Tibial nerve (tissue), 4 donors: ENCODE measurements at regions not wholly inside any gene's neighbourhood (a gene's known extent, or its start where the extent isn't known, plus 50 kb on each side); places are given as distances from the start of the nearest gene placed in this dataset.

Source experiments
- DNase-seq, 2 donors: peaks; one replicate each; pipeline ENCODE4 v3.0.0-alpha.2; 2019; ENCODE audit warnings: low spot score in 2 of 2
- H3K27ac ChIP-seq, 4 donors: fragments of 200-600 bp; sonication (generic) in 3 of 4; one replicate each; pipeline ENCODE4 v1.5.1; 2017 to 2019; ENCODE audit warnings: mild to moderate bottlenecking in 1 of 4
- H3K27me3 ChIP-seq, 2 donors: fragments of 200-600 bp; sonication (generic) in 1 of 2; one replicate each; pipeline versions ENCODE4 v1.5.1 to v1.6.0; 2017 to 2019
- H3K36me3 ChIP-seq, 3 donors: fragments of 200-600 bp; sonication (generic); one replicate each; pipeline ENCODE4 v1.5.1; 2018 to 2019
- H3K4me1 ChIP-seq, 4 donors: fragments of 200-600 bp; sonication (generic) in 3 of 4; one replicate each; pipeline ENCODE4 v1.5.1; 2017 to 2019
- H3K4me3 ChIP-seq, 4 donors: fragments of 200-600 bp; sonication (generic) in 3 of 4; one replicate each; pipeline ENCODE4 v1.5.1; 2017 to 2019; ENCODE audit warnings: mild to moderate bottlenecking in 1 of 4, moderate library complexity in 1 of 4
- H3K9me3 ChIP-seq, 4 donors: fragments of 200-600 bp; sonication (generic) in 3 of 4; one replicate each; pipeline ENCODE4 v1.5.1; 2017 to 2019
- EP300 ChIP-seq, 2 donors: sonication (generic); formaldehyde crosslinking; IDR thresholded peaks; one replicate each; pipeline ENCODE4 v1.6.1; 2017; ENCODE audit warnings: antibody characterized with exemption in 2 of 2, mild to moderate bottlenecking in 1 of 2
- POLR2A ChIP-seq, 2 donors: fragments of 450-650 bp; IDR thresholded peaks; one replicate each; pipeline ENCODE4 v1.6.1; 2017; ENCODE audit warnings: antibody characterized with exemption in 2 of 2, mild to moderate bottlenecking in 2 of 2, moderate library complexity in 2 of 2
- whole genome bisulfite sequencing, 2 donors: methylation state at CpG; one replicate each; pipeline ENCODE4 v1.1.5; 2018; 5-methylcytosine and 5-hydroxymethylcytosine counted together
- TF ChIP-seq, protein P1 (sequence below), 5 experiments: fragments of 200-600 bp in 3 of 5; fragments of 450-650 bp in 2 of 5; sonication (generic) in 3 of 5; IDR thresholded peaks; one replicate each; pipeline ENCODE4 v1.5.1; 2016 to 2019; ENCODE audit warnings: antibody characterized with exemption in 5 of 5, mild to moderate bottlenecking in 3 of 5, moderate library complexity in 2 of 5

DNA sequence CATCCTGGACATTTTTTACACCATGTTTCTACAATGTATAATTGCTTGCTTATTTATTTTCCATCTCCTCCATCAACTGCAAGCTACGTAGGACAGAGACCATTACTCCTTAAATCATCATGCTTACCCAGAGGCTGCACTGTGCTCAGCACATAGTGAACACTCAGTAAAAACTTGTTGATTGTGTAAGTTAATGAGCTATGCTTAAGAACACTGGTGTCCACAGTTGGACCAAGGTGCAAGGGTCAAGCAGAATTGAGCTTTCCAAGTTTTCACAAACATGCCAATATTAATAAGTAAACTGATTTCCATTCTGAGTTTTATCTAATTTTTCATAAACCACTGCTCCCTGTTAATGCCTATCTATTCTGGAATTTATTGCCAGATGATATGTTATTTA is 464.2 kb upstream of the TCF4 start:
- no peak for DNase-seq
- 97% methylated on average over 1 of the region's 1 CpG for WGBS, 2 donors
- Histone ChIP-seq H3K4me1 (no peaks in the 10 kb centered on the region), H3K4me3 (no peak overlapping the region), H3K36me3 (no peaks in the 10 kb centered on the region), H3K9me3 (peaks cover 0 to 25% (median 5%) of the 10 kb centered on the region in 4 donors), H3K27me3 (no peaks in the 10 kb centered on the region), H3K27ac (no peak overlapping the region)
- TF ChIP-seq POLR2A (IDR thresholded peaks at IDR 0.05) (no peak), EP300 (IDR thresholded peaks at IDR 0.05) (no peak)
- TF ChIP-seq, protein P1, sequence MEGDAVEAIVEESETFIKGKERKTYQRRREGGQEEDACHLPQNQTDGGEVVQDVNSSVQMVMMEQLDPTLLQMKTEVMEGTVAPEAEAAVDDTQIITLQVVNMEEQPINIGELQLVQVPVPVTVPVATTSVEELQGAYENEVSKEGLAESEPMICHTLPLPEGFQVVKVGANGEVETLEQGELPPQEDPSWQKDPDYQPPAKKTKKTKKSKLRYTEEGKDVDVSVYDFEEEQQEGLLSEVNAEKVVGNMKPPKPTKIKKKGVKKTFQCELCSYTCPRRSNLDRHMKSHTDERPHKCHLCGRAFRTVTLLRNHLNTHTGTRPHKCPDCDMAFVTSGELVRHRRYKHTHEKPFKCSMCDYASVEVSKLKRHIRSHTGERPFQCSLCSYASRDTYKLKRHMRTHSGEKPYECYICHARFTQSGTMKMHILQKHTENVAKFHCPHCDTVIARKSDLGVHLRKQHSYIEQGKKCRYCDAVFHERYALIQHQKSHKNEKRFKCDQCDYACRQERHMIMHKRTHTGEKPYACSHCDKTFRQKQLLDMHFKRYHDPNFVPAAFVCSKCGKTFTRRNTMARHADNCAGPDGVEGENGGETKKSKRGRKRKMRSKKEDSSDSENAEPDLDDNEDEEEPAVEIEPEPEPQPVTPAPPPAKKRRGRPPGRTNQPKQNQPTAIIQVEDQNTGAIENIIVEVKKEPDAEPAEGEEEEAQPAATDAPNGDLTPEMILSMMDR (IDR thresholded peaks at IDR 0.05): no peak

DNA sequence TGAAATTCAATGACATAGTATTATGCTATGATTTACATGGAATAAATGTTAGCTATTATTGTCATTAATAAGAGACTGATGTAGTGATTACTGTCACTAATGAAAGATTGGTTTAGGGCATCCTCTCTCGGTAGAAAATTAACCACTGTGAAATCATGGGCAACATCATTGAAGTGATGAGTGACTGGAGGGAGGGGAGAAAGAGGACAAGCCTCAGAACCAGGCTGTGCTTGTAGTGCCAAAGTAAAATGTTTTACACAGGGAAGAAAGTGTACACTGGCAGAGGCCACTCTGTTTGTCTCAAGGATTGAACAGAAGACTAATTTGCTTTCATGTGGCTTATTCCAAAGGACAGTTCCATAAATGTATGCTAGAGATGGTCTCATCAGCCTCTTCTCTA is 456.2 kb upstream of the TCF4 start:
- Histone ChIP-seq H3K4me1 (peaks cover 0 to 18% (median 0%) of the 10 kb centered on the region in 4 donors), H3K27ac (peak overlapping the region in 1 of 4 donors; percentile 5), H3K27me3 (no peaks in the 10 kb centered on the region), H3K4me3 (no peak overlapping the region), H3K36me3 (no peaks in the 10 kb centered on the region), H3K9me3 (peaks cover 0 to 25% (median 5%) of the 10 kb centered on the region in 4 donors)
- WGBS, 2 donors: 40 to 62% methylated on average over 1 of the region's 1 CpG
- DNase-seq: no peak
- TF ChIP-seq POLR2A (IDR thresholded peaks at IDR 0.05): no peak
- TF ChIP-seq, protein P1 (IDR thresholded peaks at IDR 0.05): no peak
- TF ChIP-seq EP300 (IDR thresholded peaks at IDR 0.05): no peak

DNA sequence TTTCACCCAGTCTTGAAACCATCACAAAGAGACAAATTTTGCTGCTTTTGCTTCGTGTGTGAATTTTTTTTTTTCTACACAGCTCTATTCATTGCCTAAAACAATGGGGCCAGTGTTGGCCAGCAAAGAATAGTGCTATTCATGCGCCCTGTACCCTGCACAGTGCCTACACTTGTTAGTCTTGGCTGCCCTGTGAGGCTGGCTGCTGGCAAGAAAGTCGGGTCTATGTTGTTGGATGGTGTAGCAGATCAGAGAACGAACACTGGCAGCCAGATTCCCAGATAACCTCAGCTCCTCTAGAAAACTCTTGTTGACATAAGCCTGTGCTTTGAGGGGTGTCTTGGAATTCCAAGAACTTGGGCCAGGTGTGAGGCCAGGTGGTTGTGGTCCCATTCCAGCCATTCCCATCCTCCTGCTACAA is 455.7 kb upstream of the TCF4 start:
- no peaks in the 10 kb centered on the region for H3K27me3 ChIP-seq
- no peaks in the 10 kb centered on the region for H3K36me3 ChIP-seq
- peaks cover 0 to 19% (median 5%) of the 10 kb centered on the region in 4 donors for H3K9me3 ChIP-seq
- TF ChIP-seq EP300 (IDR thresholded peaks at IDR 0.05) (peak in 1 of 2 donors; percentile 70), POLR2A (IDR thresholded peaks at IDR 0.05) (no peak)
- TF ChIP-seq, protein P1 (IDR thresholded peaks at IDR 0.05): no peak
- 24 to 37% methylated on average over 4 of the region's 4 CpGs for WGBS, 2 donors
- H3K4me1 ChIP-seq: peaks cover 0 to 18% (median 0%) of the 10 kb centered on the region in 4 donors
- peak in 1 of 2 donors; percentile 53 for DNase-seq
- H3K27ac ChIP-seq: peak overlapping the region in 2 of 4 donors; percentile 5 to 14
- no peak overlapping the region for H3K4me3 ChIP-seq

DNA sequence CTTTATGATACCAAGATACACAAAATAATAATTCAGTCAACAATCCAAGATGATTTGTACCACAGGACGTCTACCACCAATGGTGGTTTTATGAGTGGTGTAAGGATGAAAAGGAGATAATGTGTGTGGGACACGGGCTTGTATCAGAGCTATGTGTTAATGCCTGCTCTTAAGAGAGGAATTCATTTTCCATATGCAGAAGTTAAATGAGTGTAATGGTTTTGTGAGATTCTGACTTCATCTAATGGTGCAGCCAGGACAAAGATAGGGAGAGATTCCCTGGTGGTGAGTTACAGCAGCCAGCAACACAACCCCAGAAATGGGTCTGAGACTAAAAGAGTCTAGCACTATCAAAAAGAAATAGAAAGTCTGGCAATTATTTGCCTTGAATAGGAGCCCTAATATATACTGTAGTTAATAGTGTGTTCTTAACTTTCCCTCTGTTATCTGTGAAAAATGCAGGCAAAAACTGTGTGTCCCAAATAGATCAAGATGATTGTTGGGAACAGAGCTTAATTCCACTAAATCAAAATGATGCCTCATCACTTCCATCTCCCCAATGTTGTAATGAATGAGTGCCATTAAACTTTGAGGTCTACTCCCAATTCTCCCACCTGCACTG is 455.0 kb upstream of the TCF4 start:
- Histone ChIP-seq H3K27me3 (no peaks in the 10 kb centered on the region), H3K4me1 (peaks cover 0 to 18% (median 0%) of the 10 kb centered on the region in 4 donors), H3K4me3 (no peak overlapping the region), H3K9me3 (peaks cover 0 to 13% (median 2%) of the 10 kb centered on the region in 4 donors), H3K27ac (peak overlapping the region in 1 of 4 donors; percentile 14), H3K36me3 (no peaks in the 10 kb centered on the region)
- 53 to 67% methylated on average over 2 of the region's 2 CpGs for WGBS, 2 donors
- no peak for TF ChIP-seq EP300 (IDR thresholded peaks at IDR 0.05)
- TF ChIP-seq, protein P1 (IDR thresholded peaks at IDR 0.05): no peak
- no peak for TF ChIP-seq POLR2A (IDR thresholded peaks at IDR 0.05)
- DNase-seq: no peak

DNA sequence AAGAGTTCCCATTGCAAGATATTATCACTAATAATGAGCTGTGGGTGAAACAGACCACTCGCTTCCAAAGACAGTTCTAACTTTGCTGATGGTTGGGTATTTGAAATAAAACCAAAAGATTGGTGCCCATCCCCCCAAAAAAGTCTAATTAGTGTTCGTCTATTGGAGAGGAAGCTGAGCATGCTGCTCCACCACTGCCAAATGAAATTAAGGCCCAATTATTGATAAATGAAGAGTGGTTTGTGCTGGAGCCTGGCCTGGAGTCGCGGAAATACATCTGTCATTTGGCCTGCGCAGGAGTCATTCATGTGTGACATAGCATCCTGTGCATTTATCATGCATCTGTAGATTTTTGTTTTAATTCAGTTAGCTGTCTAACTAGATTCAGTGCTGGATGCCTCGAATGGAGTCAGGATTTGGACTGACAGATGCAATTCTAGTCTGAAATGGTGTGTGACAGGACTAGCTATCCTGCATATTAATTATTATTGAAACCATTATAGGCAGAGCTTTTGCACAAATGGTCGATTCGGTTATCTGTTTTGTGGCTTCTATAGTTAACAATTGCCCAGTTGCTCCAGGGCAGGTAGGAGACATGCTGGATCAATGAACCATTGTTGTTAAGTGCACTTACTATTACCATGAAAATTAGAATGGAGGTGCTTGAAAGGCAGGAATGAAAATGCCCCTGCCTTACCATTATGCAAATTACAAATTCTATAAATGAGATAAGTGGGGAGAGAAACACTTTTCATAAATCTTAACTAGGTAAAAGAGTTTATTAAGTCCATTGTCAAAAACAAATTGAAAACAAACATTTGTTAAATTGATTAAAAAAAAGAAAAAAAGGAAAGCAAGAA is 450.4 kb upstream of the TCF4 start:
- no peak for DNase-seq
- Histone ChIP-seq H3K9me3 (peaks cover 0 to 2% (median 0%) of the 10 kb centered on the region in 4 donors), H3K27ac (no peak overlapping the region), H3K4me3 (no peak overlapping the region), H3K27me3 (no peaks in the 10 kb centered on the region), H3K36me3 (no peaks in the 10 kb centered on the region), H3K4me1 (peaks cover 0 to 7% (median 0%) of the 10 kb centered on the region in 4 donors)
- TF ChIP-seq, protein P1 (IDR thresholded peaks at IDR 0.05): no peak
- no peak for TF ChIP-seq POLR2A (IDR thresholded peaks at IDR 0.05)
- no peak for TF ChIP-seq EP300 (IDR thresholded peaks at IDR 0.05)
- 88 to 96% methylated on average over 8 of the region's 8 CpGs for WGBS, 2 donors
